ENCODE measurements at regions not wholly inside any gene's neighbourhood (a gene's known extent, or its start where the extent isn't known, plus 50 kb on each side); places are given as distances from the start of the nearest gene placed in this dataset.

GRCh38 chr7:46810986-46811385, 770.9 kb downstream of the TNS3 start:
- DNase-seq (ENCODE audit: low read depth): no peak

GRCh38 chr7:46809886-46810285, 772.0 kb downstream of the TNS3 start:
- no peak for DNase-seq (ENCODE audit: low read depth)

GRCh38 chr7:46806856-46807255, 775.1 kb downstream of the TNS3 start:
- no peak for DNase-seq (ENCODE audit: low read depth)

GRCh38 chr7:46802479-46802878, 779.4 kb downstream of the TNS3 start:
- no peak for DNase-seq (ENCODE audit: low read depth)

GRCh38 chr7:46791188-46791587, 790.7 kb downstream of the TNS3 start:
- no peak for DNase-seq (ENCODE audit: low read depth)

GRCh38 chr7:46786995-46787394, 794.9 kb downstream of the TNS3 start:
- no peak for DNase-seq (ENCODE audit: low read depth)

- DNase-seq (ENCODE audit: low read depth): no peak
Observed at GRCh38 chr7:46786221-46786954, 795.5 kb downstream of the TNS3 start.

GRCh38 chr7:46784732-46785131, 797.2 kb downstream of the TNS3 start:
- DNase-seq (ENCODE audit: low read depth): no peak

GRCh38 chr7:46781901-46782439, 799.9 kb downstream of the TNS3 start:
- DNase-seq (ENCODE audit: low read depth): no peak

GRCh38 chr7:46776790-46777189, 805.1 kb downstream of the TNS3 start:
- no peak for DNase-seq (ENCODE audit: low read depth)

- no peak for DNase-seq (ENCODE audit: low read depth)
Observed at GRCh38 chr7:46775776-46776175, 806.1 kb downstream of the TNS3 start.

GRCh38 chr7:46775020-46775419, 806.9 kb downstream of the TNS3 start:
- no peak for DNase-seq (ENCODE audit: low read depth)

- no peak for DNase-seq (ENCODE audit: low read depth)
Observed at GRCh38 chr7:46774515-46774914, 807.4 kb downstream of the TNS3 start.

- DNase-seq (ENCODE audit: low read depth): no peak
Observed at GRCh38 chr7:46772776-46773175, 809.1 kb downstream of the TNS3 start.

GRCh38 chr7:46767071-46767470, 814.8 kb downstream of the TNS3 start:
- DNase-seq (ENCODE audit: low read depth): no peak

GRCh38 chr7:46764100-46764936, 817.6 kb downstream of the TNS3 start:
- DNase-seq (ENCODE audit: low read depth): peak; percentile 87

GRCh38 chr7:46763344-46763743, 818.6 kb downstream of the TNS3 start:
- DNase-seq (ENCODE audit: low read depth): no peak

- DNase-seq (ENCODE audit: low read depth): no peak
Observed at GRCh38 chr7:46759711-46760480, 822.0 kb downstream of the TNS3 start.

- no peak for DNase-seq (ENCODE audit: low read depth)
Observed at GRCh38 chr7:46756996-46757395, 824.9 kb downstream of the TNS3 start.

- DNase-seq (ENCODE audit: low read depth): no peak
Observed at GRCh38 chr7:46756256-46756655, 825.7 kb downstream of the TNS3 start.

GRCh38 chr7:46755120-46756034, 826.5 kb downstream of the TNS3 start:
- DNase-seq (ENCODE audit: low read depth): no peak

Data from fibroblast of the conjunctiva (primary cell).